ENCODE measurements at regions not wholly inside any gene's neighbourhood (a gene's known extent, or its start where the extent isn't known, plus 50 kb on each side); places are given as distances from the start of the nearest gene placed in this dataset.

GRCh38 chr3:13210221-13210975 lies 137.2 kb upstream of the IQSEC1 start:
- Histone ChIP-seq H3K27me3 (replicated peaks; ENCODE audit: insufficient read depth) (no peaks in the 10 kb centered on the region), H3K4me3 (no peak overlapping the region), H3K9me3 (no peaks in the 10 kb centered on the region), H3K27ac (no peak overlapping the region), H3K4me1 (ENCODE audit: control insufficient read depth in 1 of 2, low read depth in 2 of 2) (no peaks in the 10 kb centered on the region), H3K36me3 (no peaks in the 10 kb centered on the region)
- DNase-seq (ENCODE audit: low spot score) (no peak), ATAC-seq (ENCODE audit: insufficient number of reproducible peaks, low FRiP score, low read depth) (no peak)
- TF ChIP-seq CTCF (IDR thresholded peaks at IDR 0.05): no peak

DNA sequence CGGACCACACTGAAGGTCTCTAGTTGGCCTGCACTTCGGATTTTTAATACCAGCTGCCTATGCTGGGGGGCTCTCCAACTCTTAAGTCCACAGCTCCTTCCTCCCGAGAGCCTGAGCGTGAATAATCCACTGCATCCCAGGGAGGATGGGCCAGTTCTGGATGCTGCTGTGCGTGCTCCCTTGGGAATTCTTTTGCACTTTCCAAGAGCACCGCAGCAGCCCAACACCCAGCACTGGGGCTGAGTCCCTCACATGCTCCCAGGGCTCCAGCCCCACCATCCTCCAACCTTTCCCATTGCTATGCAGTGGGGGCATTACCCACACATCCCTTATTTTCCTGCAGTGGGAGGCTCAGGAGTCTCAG lies 136.4 kb upstream of the IQSEC1 start:
- H3K9me3 ChIP-seq: no peaks in the 10 kb centered on the region
- H3K4me1 ChIP-seq (ENCODE audit: control insufficient read depth in 1 of 2, low read depth in 2 of 2): no peaks in the 10 kb centered on the region
- H3K4me3 ChIP-seq: no peak overlapping the region
- DNase-seq (ENCODE audit: low spot score): no peak
- TF ChIP-seq CTCF (IDR thresholded peaks at IDR 0.05): no peak
- H3K36me3 ChIP-seq: no peaks in the 10 kb centered on the region
- no peaks in the 10 kb centered on the region for H3K27me3 ChIP-seq (replicated peaks; ENCODE audit: insufficient read depth)
- no peak overlapping the region for H3K27ac ChIP-seq
- ATAC-seq (ENCODE audit: insufficient number of reproducible peaks, low FRiP score, low read depth): no peak

DNA sequence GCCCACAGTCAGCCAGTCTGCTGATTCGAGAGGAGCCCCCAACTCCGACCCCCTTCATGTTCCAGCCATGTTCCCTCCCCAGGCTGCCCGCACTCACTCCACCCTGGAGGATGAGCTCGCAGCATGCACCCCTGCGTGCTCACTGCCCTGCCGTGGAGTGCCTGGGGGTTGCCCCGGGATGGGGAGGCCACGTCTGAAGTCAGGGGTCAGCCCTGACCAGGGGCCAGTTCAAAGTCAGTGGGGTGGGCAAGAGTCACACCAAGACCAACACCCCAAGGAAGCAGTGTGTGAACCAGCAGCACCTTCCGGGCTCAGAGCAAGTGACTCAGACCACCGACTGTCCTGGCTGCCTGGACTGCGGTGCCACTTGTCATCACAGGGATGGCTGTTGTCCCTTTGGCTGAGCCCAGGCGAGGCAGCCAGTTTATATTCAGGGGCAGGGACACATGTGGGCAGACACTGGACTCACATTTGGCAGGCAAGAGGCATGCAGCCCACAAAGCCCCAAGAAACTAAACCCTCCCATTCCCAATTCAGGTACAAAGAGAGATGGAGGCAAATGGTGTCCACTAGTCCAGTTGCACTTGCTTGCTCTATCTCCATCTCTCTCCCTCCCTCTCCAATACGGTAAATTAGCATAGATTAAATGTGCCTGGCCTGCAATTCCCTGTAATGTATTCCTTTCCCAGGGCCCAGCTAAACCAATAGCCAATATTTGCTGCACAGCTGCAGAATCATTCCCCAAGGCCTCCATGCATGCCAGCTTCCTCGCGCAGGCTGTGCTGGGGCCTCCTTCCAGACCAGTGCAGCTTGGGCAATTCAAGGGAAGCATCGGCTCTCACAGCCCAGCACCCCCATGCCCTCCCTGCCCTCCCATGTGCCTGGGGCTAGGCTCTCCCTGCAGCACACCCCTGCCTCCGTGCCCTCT lies 135.7 kb upstream of the IQSEC1 start:
- TF ChIP-seq CTCF (IDR thresholded peaks at IDR 0.05): no peak
- no peaks in the 10 kb centered on the region for H3K4me1 ChIP-seq (ENCODE audit: control insufficient read depth in 1 of 2, low read depth in 2 of 2)
- DNase-seq (ENCODE audit: low spot score) (no peak), ATAC-seq (ENCODE audit: insufficient number of reproducible peaks, low FRiP score, low read depth) (no peak)
- no peak overlapping the region for H3K27ac ChIP-seq
- H3K36me3 ChIP-seq: no peaks in the 10 kb centered on the region
- no peak overlapping the region for H3K4me3 ChIP-seq
- H3K9me3 ChIP-seq: no peaks in the 10 kb centered on the region
- no peaks in the 10 kb centered on the region for H3K27me3 ChIP-seq (replicated peaks; ENCODE audit: insufficient read depth)

DNA sequence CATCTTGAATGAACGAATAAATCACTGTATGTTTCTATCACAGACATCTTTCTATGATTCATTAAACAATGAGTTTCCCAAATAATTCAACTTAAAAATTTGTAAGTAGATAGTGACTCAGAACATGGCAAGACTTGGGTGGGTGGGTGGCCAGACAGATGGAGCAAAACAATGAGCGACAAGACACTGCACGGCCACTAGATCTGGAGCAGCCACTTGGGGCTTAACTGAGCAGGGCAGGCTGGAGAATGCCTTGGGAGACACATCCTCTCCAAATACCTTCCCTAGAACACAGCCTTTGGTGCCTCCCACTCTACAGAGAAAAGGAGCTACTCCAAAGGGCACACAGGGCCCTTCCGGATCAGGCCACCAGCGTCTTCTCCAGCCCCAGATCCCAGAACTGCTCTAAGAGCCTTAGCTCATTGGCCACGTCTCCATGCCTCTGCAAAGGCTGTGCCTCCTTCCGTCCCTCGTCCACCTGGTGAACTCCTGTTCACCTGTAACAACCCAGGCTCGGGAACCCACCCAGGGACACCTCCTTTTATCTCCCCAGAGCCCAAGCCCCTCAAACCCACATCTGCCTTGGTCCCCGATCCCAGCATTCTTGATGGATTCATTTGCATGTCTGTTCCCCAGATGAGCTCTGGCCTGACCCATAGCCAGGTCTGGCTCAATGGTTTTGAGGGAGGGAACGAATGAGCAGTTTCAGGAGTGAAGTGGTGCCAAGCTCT lies 134.9 kb upstream of the IQSEC1 start:
- no peak overlapping the region for H3K27ac ChIP-seq
- H3K4me1 ChIP-seq (ENCODE audit: control insufficient read depth in 1 of 2, low read depth in 2 of 2): no peaks in the 10 kb centered on the region
- ATAC-seq (ENCODE audit: insufficient number of reproducible peaks, low FRiP score, low read depth): no peak
- no peaks in the 10 kb centered on the region for H3K27me3 ChIP-seq (replicated peaks; ENCODE audit: insufficient read depth)
- H3K36me3 ChIP-seq: no peaks in the 10 kb centered on the region
- no peak for TF ChIP-seq CTCF (IDR thresholded peaks at IDR 0.05)
- no peaks in the 10 kb centered on the region for H3K9me3 ChIP-seq
- DNase-seq (ENCODE audit: low spot score): no peak
- H3K4me3 ChIP-seq: no peak overlapping the region

- DNase-seq (ENCODE audit: low spot score) (no peak), ATAC-seq (ENCODE audit: insufficient number of reproducible peaks, low FRiP score, low read depth) (no peak)
- Histone ChIP-seq H3K9me3 (no peaks in the 10 kb centered on the region), H3K36me3 (no peaks in the 10 kb centered on the region), H3K4me1 (ENCODE audit: control insufficient read depth in 1 of 2, low read depth in 2 of 2) (no peaks in the 10 kb centered on the region), H3K4me3 (no peak overlapping the region), H3K27ac (no peak overlapping the region), H3K27me3 (replicated peaks; ENCODE audit: insufficient read depth) (no peaks in the 10 kb centered on the region)
- TF ChIP-seq CTCF (IDR thresholded peaks at IDR 0.05): no peak
Observed at GRCh38 chr3:13207578-13207922, 134.3 kb upstream of the IQSEC1 start.
